Astrocyte (in vitro differentiated cells and primary cell): ENCODE measurements at regions not wholly inside any gene's neighbourhood (a gene's known extent, or its start where the extent isn't known, plus 50 kb on each side); places are given as distances from the start of the nearest gene placed in this dataset.

Source experiments
- CTCF ChIP-seq: IDR thresholded peaks from 2 replicates; pipeline ENCODE4 v1.5.1; 2011; ENCODE audit warnings: low read depth, mild to moderate bottlenecking, inconsistent platforms, low read length, moderate library complexity; ENCODE audit not compliant: insufficient read depth
- EZH2 ChIP-seq: IDR thresholded peaks from 2 replicates; pipeline ENCODE4 v1.6.1; 2012; ENCODE audit warnings: mild to moderate bottlenecking, low read length, inconsistent platforms; ENCODE audit not compliant: insufficient read depth

GRCh38 chr5:143496943-143497342, 93.5 kb upstream of the NR3C1 start:
- no peak for TF ChIP-seq CTCF
- TF ChIP-seq EZH2: no peak
